Neural progenitor cell (in vitro differentiated cells): ENCODE measurements at regions not wholly inside any gene's neighbourhood (a gene's known extent, or its start where the extent isn't known, plus 50 kb on each side); places are given as distances from the start of the nearest gene placed in this dataset.
"Not testable (repeated sequence)": the region's sequence is repeated elsewhere in the genome, so short reads cannot be mapped to it uniquely, and the experiment has no call there.

Experiments used
- EZH2 ChIP-seq: fragments of 200-600 bp; sonication (generic); IDR thresholded peaks from 2 replicates; pipeline ENCODE4 v1.6.1; 2017; ENCODE audit warnings: antibody characterized with exemption, mild to moderate bottlenecking, moderate library complexity
- TF ChIP-seq, protein P1 (sequence below): fragments of 200-600 bp; sonication (generic); IDR thresholded peaks from 2 replicates; pipeline ENCODE4 v1.5.1; 2017; ENCODE audit warnings: antibody characterized with exemption, mild to moderate bottlenecking

- TF ChIP-seq EZH2, result not testable (repeated sequence)
- TF ChIP-seq, protein P1, sequence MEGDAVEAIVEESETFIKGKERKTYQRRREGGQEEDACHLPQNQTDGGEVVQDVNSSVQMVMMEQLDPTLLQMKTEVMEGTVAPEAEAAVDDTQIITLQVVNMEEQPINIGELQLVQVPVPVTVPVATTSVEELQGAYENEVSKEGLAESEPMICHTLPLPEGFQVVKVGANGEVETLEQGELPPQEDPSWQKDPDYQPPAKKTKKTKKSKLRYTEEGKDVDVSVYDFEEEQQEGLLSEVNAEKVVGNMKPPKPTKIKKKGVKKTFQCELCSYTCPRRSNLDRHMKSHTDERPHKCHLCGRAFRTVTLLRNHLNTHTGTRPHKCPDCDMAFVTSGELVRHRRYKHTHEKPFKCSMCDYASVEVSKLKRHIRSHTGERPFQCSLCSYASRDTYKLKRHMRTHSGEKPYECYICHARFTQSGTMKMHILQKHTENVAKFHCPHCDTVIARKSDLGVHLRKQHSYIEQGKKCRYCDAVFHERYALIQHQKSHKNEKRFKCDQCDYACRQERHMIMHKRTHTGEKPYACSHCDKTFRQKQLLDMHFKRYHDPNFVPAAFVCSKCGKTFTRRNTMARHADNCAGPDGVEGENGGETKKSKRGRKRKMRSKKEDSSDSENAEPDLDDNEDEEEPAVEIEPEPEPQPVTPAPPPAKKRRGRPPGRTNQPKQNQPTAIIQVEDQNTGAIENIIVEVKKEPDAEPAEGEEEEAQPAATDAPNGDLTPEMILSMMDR, result not testable (repeated sequence)
Observed at GRCh38 chr14:19167454-19168190, 200.4 kb downstream of the POTEM start.
